NCI-H128 (cell line): ENCODE measurements at regions not wholly inside any gene's neighbourhood (a gene's known extent, or its start where the extent isn't known, plus 50 kb on each side); places are given as distances from the start of the nearest gene placed in this dataset.
"Not testable (repeated sequence)": the region's sequence is repeated elsewhere in the genome, so short reads cannot be mapped to it uniquely, and the experiment has no call there.

Experiments
- DNase-seq: peaks from one replicate; lab custom pipeline; 2025; ENCODE audit not compliant: unreplicated experiment; lab: John Stamatoyannopoulos, UW

- DNase-seq: no peak
Measured at GRCh38 chr14:106021832-106022231, 495.4 kb downstream of the TMEM121 start.

- not testable (repeated sequence) for DNase-seq
Measured at GRCh38 chr14:106022648-106023047, 496.3 kb downstream of the TMEM121 start.

- no peak for DNase-seq
Measured at GRCh38 chr14:106023411-106023810, 497.0 kb downstream of the TMEM121 start.

- DNase-seq: no peak
Measured at GRCh38 chr14:106024983-106025604, 498.7 kb downstream of the TMEM121 start.

GRCh38 chr14:106026026-106026425 lies 499.6 kb downstream of the TMEM121 start:
- no peak for DNase-seq

- not testable (repeated sequence) for DNase-seq
Measured at GRCh38 chr14:106027759-106028158, 501.4 kb downstream of the TMEM121 start.

- DNase-seq: no peak
Measured at GRCh38 chr14:106029959-106030358, 503.6 kb downstream of the TMEM121 start.

GRCh38 chr14:106037380-106037779 lies 511.0 kb downstream of the TMEM121 start:
- DNase-seq: no peak

- DNase-seq: no peak
Measured at GRCh38 chr14:106038263-106038662, 511.9 kb downstream of the TMEM121 start.

GRCh38 chr14:106039400-106039799 lies 513.0 kb downstream of the TMEM121 start:
- DNase-seq: no peak

- DNase-seq: no peak
Measured at GRCh38 chr14:106044515-106044914, 518.1 kb downstream of the TMEM121 start.

GRCh38 chr14:106044949-106045596 lies 518.7 kb downstream of the TMEM121 start:
- DNase-seq: no peak

- no peak for DNase-seq
Measured at GRCh38 chr14:106051796-106052195, 525.4 kb downstream of the TMEM121 start.

GRCh38 chr14:106055289-106055688 lies 528.9 kb downstream of the TMEM121 start:
- no peak for DNase-seq

GRCh38 chr14:106058342-106058741 lies 532.0 kb downstream of the TMEM121 start:
- no peak for DNase-seq

GRCh38 chr14:106060276-106060975 lies 534.0 kb downstream of the TMEM121 start:
- no peak for DNase-seq

- DNase-seq: not testable (repeated sequence)
Measured at GRCh38 chr14:106061877-106062500, 535.6 kb downstream of the TMEM121 start.

GRCh38 chr14:106062502-106063272 lies 536.3 kb downstream of the TMEM121 start:
- no peak for DNase-seq

- DNase-seq: no peak
Measured at GRCh38 chr14:106067935-106068334, 541.6 kb downstream of the TMEM121 start.

GRCh38 chr14:106069804-106070625 lies 543.6 kb downstream of the TMEM121 start:
- DNase-seq: no peak
